Keratinocyte (primary cell): ENCODE measurements at regions not wholly inside any gene's neighbourhood (a gene's known extent, or its start where the extent isn't known, plus 50 kb on each side); places are given as distances from the start of the nearest gene placed in this dataset.

ENCODE experiments used
- DNase-seq: peaks from one replicate; pipeline ENCODE4 v3.0.0-alpha.2; 2011; ENCODE audit warnings: low read depth, missing footprints, low spot score
- FAIRE-seq: peaks from 2 replicates; lab custom pipeline; 2011; peaks lifted over from hg19 to GRCh38; lab: Jason Lieb, UNC
- H2AFZ ChIP-seq: 2 replicates; pipeline ENCODE4 v1.6.0; 2012; ENCODE audit warnings: low read length, control low read depth, inconsistent platforms; ENCODE audit not compliant: control insufficient read depth
- H3K27ac ChIP-seq: 2 replicates; pipeline ENCODE4 v1.5.1; 2011; ENCODE audit warnings: low read length; ENCODE audit not compliant: control insufficient read depth, insufficient read depth
- H3K27me3 ChIP-seq: 3 replicates; pipeline ENCODE4 v1.6.0; 2011; ENCODE audit warnings: low read length; ENCODE audit not compliant: control insufficient read depth, insufficient read depth; ENCODE audit errors: extremely low read depth
- H3K36me3 ChIP-seq, 2 experiments: 2 replicates in 1 of 2; 3 replicates in 1 of 2; pipeline ENCODE4 v1.5.1; 2011; ENCODE audit warnings: low read length in 2 of 2, mild to moderate bottlenecking in 1 of 2; ENCODE audit not compliant: control insufficient read depth in 2 of 2, insufficient read depth in 2 of 2; ENCODE audit errors: extremely low read depth in 1 of 2
- H3K4me1 ChIP-seq: 3 replicates; pipeline ENCODE4 v1.5.1; 2011; ENCODE audit warnings: low read length; ENCODE audit not compliant: control insufficient read depth, insufficient read depth; ENCODE audit errors: extremely low read depth
- H3K4me2 ChIP-seq: 3 replicates; pipeline ENCODE4 v1.6.0; 2011; ENCODE audit warnings: low read depth, low read length; ENCODE audit not compliant: control insufficient read depth, insufficient read depth; ENCODE audit errors: extremely low read depth
- H3K4me3 ChIP-seq, 3 experiments: fragments of 200-600 bp in 1 of 3; sonication (generic) in 1 of 3; 2 replicates in 2 of 3; 3 replicates in 1 of 3; pipeline ENCODE4 v1.5.1; 2011 to 2016; ENCODE audit warnings: low read length in 3 of 3, mild to moderate bottlenecking in 3 of 3, control low read depth in 2 of 3, inconsistent platforms in 1 of 3, low read depth in 1 of 3, mixed read lengths in 1 of 3, mixed run types in 1 of 3, moderate library complexity in 1 of 3; ENCODE audit not compliant: control insufficient read depth in 2 of 3, insufficient read depth in 2 of 3; ENCODE audit errors: extremely low read depth in 1 of 3
- H3K79me2 ChIP-seq: 2 replicates; pipeline ENCODE4 v1.6.0; 2012; ENCODE audit warnings: low read length; ENCODE audit not compliant: control insufficient read depth, insufficient read depth
- H3K9ac ChIP-seq: 3 replicates; pipeline ENCODE4 v1.6.0; 2011; ENCODE audit warnings: low read length; ENCODE audit not compliant: control insufficient read depth, insufficient read depth; ENCODE audit errors: extremely low read depth
- H3K9me1 ChIP-seq: 3 replicates; pipeline ENCODE4 v1.6.0; 2011; ENCODE audit warnings: low read length; ENCODE audit not compliant: control insufficient read depth, insufficient read depth; ENCODE audit errors: extremely low read depth
- H3K9me3 ChIP-seq: 2 replicates; pipeline ENCODE4 v1.5.1; 2012; ENCODE audit warnings: low read depth, low read length; ENCODE audit not compliant: control insufficient read depth
- H4K20me1 ChIP-seq: 3 replicates; pipeline ENCODE4 v1.6.0; 2011; ENCODE audit warnings: low read length; ENCODE audit not compliant: control insufficient read depth, insufficient read depth; ENCODE audit errors: extremely low read depth
- CTCF ChIP-seq, 3 experiments: IDR thresholded peaks in 1 of 3; conservative IDR thresholded peaks in 1 of 3; optimal IDR thresholded peaks in 1 of 3; 2 replicates in 2 of 3; 3 replicates in 1 of 3; pipeline versions ENCODE3 to v1.5.1; 2011; ENCODE audit warnings: low read length in 3 of 3, mild to moderate bottlenecking in 3 of 3, moderate library complexity in 2 of 3, control low read depth in 1 of 3, inconsistent platforms in 1 of 3; ENCODE audit not compliant: insufficient read depth in 2 of 3; ENCODE audit errors: extremely low read depth in 1 of 3
- EZH2 ChIP-seq: IDR thresholded peaks from one replicate; pipeline ENCODE4 v1.6.1; 2012; ENCODE audit warnings: inconsistent platforms, mild to moderate bottlenecking, low read length, moderate library complexity
- dilution Hi-C: fragments of 300-500 bp; cut with MboI; formaldehyde crosslinking; loops from one replicate; pipeline ENCODE4 v1.7.0; 2020; ENCODE audit warnings: low sequenced_read_pairs; ENCODE audit not compliant: extremely low pct_ligation_motif_present

- Histone ChIP-seq H3K27ac (no peak overlapping the region), H2AFZ (no peak overlapping the region), H3K27me3 (no peaks in the 10 kb centered on the region), H3K9ac (no peak overlapping the region), H3K36me3 (no peaks in the 10 kb centered on the region), H3K4me2 (no peak overlapping the region), H3K4me1 (no peaks in the 10 kb centered on the region), H3K79me2 (no peaks in the 10 kb centered on the region), H4K20me1 (no peaks in the 10 kb centered on the region), H3K9me3 (no peaks in the 10 kb centered on the region), H3K9me1 (no peaks in the 10 kb centered on the region), H3K4me3 (no peak overlapping the region)
- FAIRE-seq (no peak), DNase-seq (no peak)
- TF ChIP-seq EZH2, result no peak
- TF ChIP-seq CTCF (optimal IDR thresholded peaks at IDR 0.05 in 1 of 3, IDR thresholded peaks at IDR 0.05 in 1 of 3, conservative IDR thresholded peaks at IDR 0.05 in 1 of 3; ENCODE audit: extremely low read depth in 1 of 3, insufficient read depth in 2 of 3, low read length in 3 of 3), result no peak
- dilution Hi-C loops, result no loop called here
Measured at GRCh38 chr6:140849456-140849855, 1283.3 kb upstream of the GJE1 start.

DNA sequence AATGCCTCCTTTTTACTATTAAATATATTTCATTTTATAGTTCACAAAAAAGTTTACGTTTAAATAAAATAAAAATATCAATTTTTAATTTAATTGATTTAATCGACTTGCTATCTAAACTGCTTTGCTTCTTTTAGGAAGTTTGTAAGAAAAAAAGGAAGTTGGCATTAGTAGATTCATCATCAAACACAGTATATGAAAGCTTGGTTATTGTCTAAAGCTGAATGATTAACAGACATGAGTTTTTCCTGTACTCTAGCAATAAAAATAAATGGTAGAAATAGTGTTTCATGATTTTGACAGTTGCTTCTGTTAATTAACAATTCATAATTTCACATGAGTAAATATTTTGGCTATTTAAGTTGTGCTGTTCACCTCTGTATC lies 1285.5 kb upstream of the GJE1 start:
- TF ChIP-seq EZH2 (no peak), CTCF (optimal IDR thresholded peaks at IDR 0.05 in 1 of 3, IDR thresholded peaks at IDR 0.05 in 1 of 3, conservative IDR thresholded peaks at IDR 0.05 in 1 of 3; ENCODE audit: extremely low read depth in 1 of 3, insufficient read depth in 2 of 3, low read length in 3 of 3) (no peak)
- H3K9ac ChIP-seq, result no peak overlapping the region
- H3K27me3 ChIP-seq, result no peaks in the 10 kb centered on the region
- no peak overlapping the region for H3K4me2 ChIP-seq
- H3K79me2 ChIP-seq, result no peaks in the 10 kb centered on the region
- no peaks in the 10 kb centered on the region for H3K9me1 ChIP-seq
- no peak overlapping the region for H2AFZ ChIP-seq
- dilution Hi-C loops, result no loop called here
- no peaks in the 10 kb centered on the region for H3K4me1 ChIP-seq
- no peak overlapping the region for H3K4me3 ChIP-seq
- DNase-seq (no peak), FAIRE-seq (no peak)
- no peaks in the 10 kb centered on the region for H3K36me3 ChIP-seq
- H3K9me3 ChIP-seq, result no peaks in the 10 kb centered on the region
- H4K20me1 ChIP-seq, result no peaks in the 10 kb centered on the region
- no peak overlapping the region for H3K27ac ChIP-seq
